ENCODE measurements at regions not wholly inside any gene's neighbourhood (a gene's known extent, or its start where the extent isn't known, plus 50 kb on each side); places are given as distances from the start of the nearest gene placed in this dataset.
A peak's percentile ranks its signal among the peaks of the same experiment; 100 is the strongest.
"Not testable (repeated sequence)": the region's sequence is repeated elsewhere in the genome, so short reads cannot be mapped to it uniquely, and the experiment has no call there.

- peak in 1 of 2 experiments; percentile 17 for DNase-seq
These were observed 55.5 kb upstream of the PIK3C3 start for GRCh38 chr18:41899535-41899934.

- DNase-seq = no peak
These were observed 61.6 kb upstream of the PIK3C3 start for GRCh38 chr18:41893432-41893831.

GRCh38 chr18:41887100-41887499 lies 67.9 kb upstream of the PIK3C3 start:
- DNase-seq = no peak

- DNase-seq = no peak
These were observed 68.8 kb upstream of the PIK3C3 start for GRCh38 chr18:41886126-41886807.

GRCh38 chr18:41881285-41881684 lies 73.7 kb upstream of the PIK3C3 start:
- DNase-seq = no peak

- no peak for DNase-seq
These were observed 75.8 kb upstream of the PIK3C3 start for GRCh38 chr18:41879256-41879655.

GRCh38 chr18:41875094-41875780 lies 79.8 kb upstream of the PIK3C3 start:
- DNase-seq = no peak

GRCh38 chr18:41873730-41874129 lies 81.3 kb upstream of the PIK3C3 start:
- DNase-seq = no peak

GRCh38 chr18:41872206-41872605 lies 82.8 kb upstream of the PIK3C3 start:
- DNase-seq = no peak

GRCh38 chr18:41871229-41872000 lies 83.6 kb upstream of the PIK3C3 start:
- DNase-seq = no peak

- DNase-seq = no peak
These were observed 84.2 kb upstream of the PIK3C3 start for GRCh38 chr18:41870817-41871216.

GRCh38 chr18:41870191-41870590 lies 84.8 kb upstream of the PIK3C3 start:
- peak in 1 of 2 experiments; percentile 1 for DNase-seq

GRCh38 chr18:41865796-41866195 lies 89.2 kb upstream of the PIK3C3 start:
- not testable (repeated sequence) for DNase-seq

- no peak for DNase-seq
These were observed 90.8 kb upstream of the PIK3C3 start for GRCh38 chr18:41864216-41864615.

- no peak for DNase-seq
These were observed 92.1 kb upstream of the PIK3C3 start for GRCh38 chr18:41862921-41863320.

GRCh38 chr18:41860987-41861386 lies 94.0 kb upstream of the PIK3C3 start:
- no peak for DNase-seq

GRCh38 chr18:41858761-41859555 lies 96.1 kb upstream of the PIK3C3 start:
- DNase-seq = no peak

- no peak for DNase-seq
These were observed 101.8 kb upstream of the PIK3C3 start for GRCh38 chr18:41853280-41853679.

GRCh38 chr18:41850781-41851180 lies 104.3 kb upstream of the PIK3C3 start:
- no peak for DNase-seq

GRCh38 chr18:41849632-41850031 lies 105.4 kb upstream of the PIK3C3 start:
- DNase-seq = no peak

GRCh38 chr18:41845563-41845962 lies 109.5 kb upstream of the PIK3C3 start:
- no peak for DNase-seq

GRCh38 chr18:41842886-41843285 lies 112.1 kb upstream of the PIK3C3 start:
- DNase-seq = no peak
